ENCODE measurements at regions not wholly inside any gene's neighbourhood (a gene's known extent, or its start where the extent isn't known, plus 50 kb on each side); places are given as distances from the start of the nearest gene placed in this dataset.

- Histone ChIP-seq H2AFZ (ENCODE audit: low read length, unreplicated experiment) (no peak overlapping the region), H3K27ac (ENCODE audit: low read depth, low read length) (no peak overlapping the region), H3K4me1 (ENCODE audit: control insufficient read depth, insufficient read depth, low read length, unreplicated experiment) (no peaks in the 10 kb centered on the region), H3K79me2 (ENCODE audit: control insufficient read depth, insufficient read depth, low read length, unreplicated experiment) (no peaks in the 10 kb centered on the region), H3K27me3 (ENCODE audit: insufficient read depth, low read length) (no peaks in the 10 kb centered on the region), H3K36me3 (ENCODE audit: insufficient read depth, low read length) (no peaks in the 10 kb centered on the region), H3K4me3 (ENCODE audit: low read depth, low read length) (no peak overlapping the region)
Observed at GRCh38 chr11:91871791-91872190, 352.8 kb upstream of the FAT3 start.

- Histone ChIP-seq H2AFZ (ENCODE audit: low read length, unreplicated experiment) (no peak overlapping the region), H3K27me3 (ENCODE audit: insufficient read depth, low read length) (no peaks in the 10 kb centered on the region), H3K36me3 (ENCODE audit: insufficient read depth, low read length) (no peaks in the 10 kb centered on the region), H3K27ac (ENCODE audit: low read depth, low read length) (no peak overlapping the region), H3K4me1 (ENCODE audit: control insufficient read depth, insufficient read depth, low read length, unreplicated experiment) (no peaks in the 10 kb centered on the region), H3K4me3 (ENCODE audit: low read depth, low read length) (no peak overlapping the region), H3K79me2 (ENCODE audit: control insufficient read depth, insufficient read depth, low read length, unreplicated experiment) (no peaks in the 10 kb centered on the region)
Observed at GRCh38 chr11:91871048-91871447, 353.6 kb upstream of the FAT3 start.

GRCh38 chr11:91869686-91870085, 354.9 kb upstream of the FAT3 start:
- Histone ChIP-seq H3K27ac (ENCODE audit: low read depth, low read length) (no peak overlapping the region), H2AFZ (ENCODE audit: low read length, unreplicated experiment) (no peak overlapping the region), H3K4me1 (ENCODE audit: control insufficient read depth, insufficient read depth, low read length, unreplicated experiment) (no peaks in the 10 kb centered on the region), H3K79me2 (ENCODE audit: control insufficient read depth, insufficient read depth, low read length, unreplicated experiment) (no peaks in the 10 kb centered on the region), H3K27me3 (ENCODE audit: insufficient read depth, low read length) (no peaks in the 10 kb centered on the region), H3K36me3 (ENCODE audit: insufficient read depth, low read length) (no peaks in the 10 kb centered on the region), H3K4me3 (ENCODE audit: low read depth, low read length) (no peak overlapping the region)

- no peaks in the 10 kb centered on the region for H3K36me3 ChIP-seq (ENCODE audit: insufficient read depth, low read length)
- no peak overlapping the region for H2AFZ ChIP-seq (ENCODE audit: low read length, unreplicated experiment)
- no peaks in the 10 kb centered on the region for H3K4me1 ChIP-seq (ENCODE audit: control insufficient read depth, insufficient read depth, low read length, unreplicated experiment)
- no peak overlapping the region for H3K27ac ChIP-seq (ENCODE audit: low read depth, low read length)
- H3K4me3 ChIP-seq (ENCODE audit: low read depth, low read length) = no peak overlapping the region
- H3K27me3 ChIP-seq (ENCODE audit: insufficient read depth, low read length) = no peaks in the 10 kb centered on the region
- no peaks in the 10 kb centered on the region for H3K79me2 ChIP-seq (ENCODE audit: control insufficient read depth, insufficient read depth, low read length, unreplicated experiment)
Observed at GRCh38 chr11:91866642-91867041, 358.0 kb upstream of the FAT3 start.

- H3K4me3 ChIP-seq (ENCODE audit: low read depth, low read length) = no peak overlapping the region
- H3K27me3 ChIP-seq (ENCODE audit: insufficient read depth, low read length) = no peaks in the 10 kb centered on the region
- H3K36me3 ChIP-seq (ENCODE audit: insufficient read depth, low read length) = no peaks in the 10 kb centered on the region
- H2AFZ ChIP-seq (ENCODE audit: low read length, unreplicated experiment) = no peak overlapping the region
- no peaks in the 10 kb centered on the region for H3K4me1 ChIP-seq (ENCODE audit: control insufficient read depth, insufficient read depth, low read length, unreplicated experiment)
- no peaks in the 10 kb centered on the region for H3K79me2 ChIP-seq (ENCODE audit: control insufficient read depth, insufficient read depth, low read length, unreplicated experiment)
- no peak overlapping the region for H3K27ac ChIP-seq (ENCODE audit: low read depth, low read length)
Observed at GRCh38 chr11:91860661-91861060, 364.0 kb upstream of the FAT3 start.

GRCh38 chr11:91859666-91860065, 365.0 kb upstream of the FAT3 start:
- no peaks in the 10 kb centered on the region for H3K36me3 ChIP-seq (ENCODE audit: insufficient read depth, low read length)
- H3K4me3 ChIP-seq (ENCODE audit: low read depth, low read length) = no peak overlapping the region
- H3K79me2 ChIP-seq (ENCODE audit: control insufficient read depth, insufficient read depth, low read length, unreplicated experiment) = no peaks in the 10 kb centered on the region
- no peak overlapping the region for H2AFZ ChIP-seq (ENCODE audit: low read length, unreplicated experiment)
- H3K27ac ChIP-seq (ENCODE audit: low read depth, low read length) = no peak overlapping the region
- no peaks in the 10 kb centered on the region for H3K4me1 ChIP-seq (ENCODE audit: control insufficient read depth, insufficient read depth, low read length, unreplicated experiment)
- H3K27me3 ChIP-seq (ENCODE audit: insufficient read depth, low read length) = no peaks in the 10 kb centered on the region

- Histone ChIP-seq H3K4me1 (ENCODE audit: control insufficient read depth, insufficient read depth, low read length, unreplicated experiment) (no peaks in the 10 kb centered on the region), H3K27ac (ENCODE audit: low read depth, low read length) (no peak overlapping the region), H3K79me2 (ENCODE audit: control insufficient read depth, insufficient read depth, low read length, unreplicated experiment) (no peaks in the 10 kb centered on the region), H3K4me3 (ENCODE audit: low read depth, low read length) (no peak overlapping the region), H2AFZ (ENCODE audit: low read length, unreplicated experiment) (no peak overlapping the region), H3K36me3 (ENCODE audit: insufficient read depth, low read length) (no peaks in the 10 kb centered on the region), H3K27me3 (ENCODE audit: insufficient read depth, low read length) (no peaks in the 10 kb centered on the region)
Observed at GRCh38 chr11:91857179-91857578, 367.4 kb upstream of the FAT3 start.

GRCh38 chr11:91854780-91855179, 369.8 kb upstream of the FAT3 start:
- H3K4me1 ChIP-seq (ENCODE audit: control insufficient read depth, insufficient read depth, low read length, unreplicated experiment) = no peaks in the 10 kb centered on the region
- no peak overlapping the region for H3K4me3 ChIP-seq (ENCODE audit: low read depth, low read length)
- H3K27ac ChIP-seq (ENCODE audit: low read depth, low read length) = no peak overlapping the region
- no peaks in the 10 kb centered on the region for H3K36me3 ChIP-seq (ENCODE audit: insufficient read depth, low read length)
- no peaks in the 10 kb centered on the region for H3K79me2 ChIP-seq (ENCODE audit: control insufficient read depth, insufficient read depth, low read length, unreplicated experiment)
- no peaks in the 10 kb centered on the region for H3K27me3 ChIP-seq (ENCODE audit: insufficient read depth, low read length)
- no peak overlapping the region for H2AFZ ChIP-seq (ENCODE audit: low read length, unreplicated experiment)

GRCh38 chr11:91854171-91854570, 370.4 kb upstream of the FAT3 start:
- Histone ChIP-seq H3K79me2 (ENCODE audit: control insufficient read depth, insufficient read depth, low read length, unreplicated experiment) (no peaks in the 10 kb centered on the region), H3K27me3 (ENCODE audit: insufficient read depth, low read length) (no peaks in the 10 kb centered on the region), H2AFZ (ENCODE audit: low read length, unreplicated experiment) (no peak overlapping the region), H3K4me3 (ENCODE audit: low read depth, low read length) (no peak overlapping the region), H3K36me3 (ENCODE audit: insufficient read depth, low read length) (no peaks in the 10 kb centered on the region), H3K27ac (ENCODE audit: low read depth, low read length) (no peak overlapping the region), H3K4me1 (ENCODE audit: control insufficient read depth, insufficient read depth, low read length, unreplicated experiment) (no peaks in the 10 kb centered on the region)

- H3K79me2 ChIP-seq (ENCODE audit: control insufficient read depth, insufficient read depth, low read length, unreplicated experiment) = no peaks in the 10 kb centered on the region
- H3K27me3 ChIP-seq (ENCODE audit: insufficient read depth, low read length) = no peaks in the 10 kb centered on the region
- no peak overlapping the region for H2AFZ ChIP-seq (ENCODE audit: low read length, unreplicated experiment)
- no peaks in the 10 kb centered on the region for H3K36me3 ChIP-seq (ENCODE audit: insufficient read depth, low read length)
- H3K4me3 ChIP-seq (ENCODE audit: low read depth, low read length) = no peak overlapping the region
- no peaks in the 10 kb centered on the region for H3K4me1 ChIP-seq (ENCODE audit: control insufficient read depth, insufficient read depth, low read length, unreplicated experiment)
- H3K27ac ChIP-seq (ENCODE audit: low read depth, low read length) = no peak overlapping the region
Observed at GRCh38 chr11:91851908-91852307, 372.7 kb upstream of the FAT3 start.

GRCh38 chr11:91850533-91851275, 373.9 kb upstream of the FAT3 start:
- no peaks in the 10 kb centered on the region for H3K36me3 ChIP-seq (ENCODE audit: insufficient read depth, low read length)
- no peak overlapping the region for H2AFZ ChIP-seq (ENCODE audit: low read length, unreplicated experiment)
- no peak overlapping the region for H3K27ac ChIP-seq (ENCODE audit: low read depth, low read length)

More at GRCh38 chr11:91850533-91851275, 373.9 kb upstream of the FAT3 start:
- Histone ChIP-seq H3K4me1 (ENCODE audit: control insufficient read depth, insufficient read depth, low read length, unreplicated experiment) (no peaks in the 10 kb centered on the region), H3K4me3 (ENCODE audit: low read depth, low read length) (no peak overlapping the region), H3K79me2 (ENCODE audit: control insufficient read depth, insufficient read depth, low read length, unreplicated experiment) (no peaks in the 10 kb centered on the region), H3K27me3 (ENCODE audit: insufficient read depth, low read length) (no peaks in the 10 kb centered on the region)

All from ACC112 (cell line).